Anterior cingulate cortex (tissue), 58 donors: ENCODE measurements at regions not wholly inside any gene's neighbourhood (a gene's known extent, or its start where the extent isn't known, plus 50 kb on each side); places are given as distances from the start of the nearest gene placed in this dataset.
"Not testable (repeated sequence)": the region's sequence is repeated elsewhere in the genome, so short reads cannot be mapped to it uniquely, and the experiment has no call there.

Source experiments
- DNase-seq, 58 donors: peaks; one replicate each; lab custom pipeline; 2025; lab: John Stamatoyannopoulos, UW

DNA sequence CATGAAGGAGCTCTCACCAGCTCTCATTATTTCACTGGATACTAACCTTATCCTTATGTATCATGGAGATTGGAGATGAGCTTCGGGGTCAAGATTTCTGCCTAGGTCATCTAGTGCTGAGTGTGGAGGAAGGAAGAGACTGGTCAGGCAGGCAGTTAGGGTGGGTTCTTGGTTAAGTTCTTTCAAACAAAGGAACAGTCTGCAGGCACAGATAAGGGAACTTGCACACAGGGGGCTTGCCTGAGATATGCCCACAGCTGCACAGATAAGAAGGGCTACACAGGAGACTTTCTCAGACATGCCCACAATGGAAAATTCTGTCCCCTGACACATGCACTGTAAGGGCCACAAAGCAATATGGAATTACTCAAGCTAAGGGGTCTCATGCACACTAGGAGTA is 904.1 kb downstream of the NLGN4X start:
- DNase-seq: no peak

DNA sequence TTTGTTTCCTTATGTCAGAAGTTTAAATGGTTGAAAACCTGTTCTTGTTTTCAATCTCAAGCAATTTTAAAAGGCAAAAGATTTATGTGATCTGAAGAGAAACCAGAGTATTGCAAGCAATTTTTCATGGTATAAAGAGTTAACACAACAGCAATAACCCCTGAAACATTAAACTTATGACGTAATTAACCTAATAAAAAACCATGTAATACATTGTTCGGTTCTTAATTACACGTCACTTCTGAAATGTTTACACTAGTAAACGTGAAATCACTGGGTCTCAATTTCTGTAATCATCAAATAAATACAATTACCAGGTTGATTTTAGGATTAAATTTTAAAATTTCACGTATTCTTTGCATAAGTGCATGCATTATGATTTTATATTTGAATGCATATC is 914.5 kb downstream of the NLGN4X start:
- no peak for DNase-seq

- no peak for DNase-seq
These were observed 921.3 kb downstream of the NLGN4X start for GRCh38 chrX:5307416-5307815.

DNA sequence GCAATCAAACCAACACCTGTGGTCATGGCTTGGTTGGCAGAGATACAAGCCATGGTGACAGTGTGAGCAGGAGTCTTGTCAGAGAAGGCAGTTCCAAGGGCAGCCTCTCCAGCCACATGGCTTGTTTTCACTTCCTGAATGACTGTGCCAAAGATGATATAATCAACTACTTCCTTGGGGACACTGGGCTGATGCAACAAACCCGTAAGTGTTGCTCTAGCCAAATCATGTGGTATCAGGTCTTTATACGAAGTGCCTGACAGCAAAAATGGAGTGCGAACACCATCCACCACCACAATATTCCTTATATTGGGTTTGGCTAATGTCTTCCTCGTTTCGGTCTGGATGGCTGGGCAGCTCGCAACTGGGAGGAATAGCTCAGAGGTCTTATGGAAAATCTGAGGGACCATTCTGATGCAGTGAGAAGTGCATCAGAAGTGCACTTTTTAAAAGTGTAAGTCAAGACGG is 922.0 kb downstream of the NLGN4X start:
- no peak for DNase-seq

DNA sequence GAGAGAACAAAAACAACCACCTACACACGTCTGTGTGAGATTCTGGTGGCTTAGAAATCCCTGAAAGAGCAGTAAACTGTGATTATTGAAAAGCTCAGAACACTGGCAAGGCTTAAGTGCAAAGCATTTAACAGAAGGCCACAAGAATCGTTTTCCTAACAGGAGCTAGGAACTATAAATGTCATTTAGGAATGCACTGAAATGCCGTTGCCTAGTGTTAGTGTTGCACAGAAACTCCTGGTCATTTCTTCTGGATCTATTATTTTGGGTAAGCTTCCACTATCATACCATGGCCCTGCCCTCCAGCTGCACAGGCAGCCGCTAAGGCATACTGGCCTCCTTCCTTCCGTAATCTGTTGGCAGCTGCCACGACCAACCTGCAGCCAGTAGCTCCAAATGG is 923.2 kb downstream of the NLGN4X start:
- DNase-seq: no peak

GRCh38 chrX:5295004-5295403 is 933.7 kb downstream of the NLGN4X start:
- DNase-seq: no peak

DNA sequence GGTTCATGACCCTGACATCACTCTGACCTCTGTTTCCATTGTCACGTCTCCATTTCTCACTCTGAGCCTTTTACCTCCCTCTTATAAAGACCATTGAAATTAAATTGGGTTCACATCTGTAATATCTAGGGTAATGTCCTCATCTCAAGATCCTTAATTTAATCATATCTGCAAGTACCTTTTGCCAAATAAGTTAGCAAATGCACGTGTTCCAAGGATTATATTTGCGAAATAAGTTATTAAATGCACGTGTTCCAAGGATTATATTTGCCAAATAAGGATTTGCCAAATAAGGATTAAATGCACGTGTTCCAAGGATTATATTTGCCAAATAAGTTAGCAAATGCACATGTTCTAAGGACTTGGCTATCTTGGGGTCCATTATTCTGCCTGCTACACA is 938.0 kb downstream of the NLGN4X start:
- DNase-seq: no peak

GRCh38 chrX:5289949-5290348 is 938.7 kb downstream of the NLGN4X start:
- DNase-seq: not testable (repeated sequence)

DNA sequence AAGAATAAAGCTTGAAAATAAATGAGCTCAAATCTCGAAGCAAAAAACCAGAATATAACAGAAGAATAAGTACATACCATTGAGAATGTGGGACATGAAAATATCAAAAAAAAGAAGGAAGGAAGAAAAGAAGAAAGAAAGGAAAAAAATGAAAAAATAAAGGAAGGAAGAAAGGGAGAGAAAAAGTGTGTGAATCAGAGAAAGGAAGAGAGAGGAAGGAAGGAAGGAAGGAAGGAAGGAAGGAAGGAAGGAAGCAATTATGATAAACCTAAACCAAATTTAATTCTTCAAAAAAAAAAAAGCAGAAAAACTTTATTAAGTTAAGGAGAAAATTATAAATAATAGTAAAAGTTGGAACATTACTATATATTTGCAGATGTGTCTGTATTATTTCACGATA is 949.8 kb downstream of the NLGN4X start:
- no peak for DNase-seq

DNA sequence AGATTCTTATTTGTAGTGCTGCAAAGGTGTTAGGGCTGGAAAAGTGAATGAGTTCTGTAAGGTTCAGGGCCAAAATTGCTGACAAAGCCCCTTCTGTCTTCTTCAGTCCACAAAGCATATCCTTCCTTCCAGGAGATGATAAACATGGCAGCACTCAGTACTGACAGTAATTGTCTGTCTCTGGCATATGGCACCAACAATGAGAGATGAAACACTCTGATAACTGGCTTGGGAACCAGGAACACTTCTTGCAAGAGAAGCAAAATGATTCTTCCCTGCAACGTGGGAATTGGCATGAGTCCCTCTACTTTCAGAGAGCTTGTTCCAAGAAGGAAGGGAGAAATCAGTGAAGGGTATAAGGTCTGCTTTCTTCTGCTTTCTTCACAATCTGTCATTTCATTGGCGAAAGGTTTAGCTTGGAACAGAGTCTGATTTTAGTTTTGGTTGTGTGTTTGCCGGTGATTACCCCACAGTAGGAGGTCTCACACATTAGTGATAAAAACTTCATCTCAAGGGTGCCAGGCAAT is 963.3 kb downstream of the NLGN4X start:
- DNase-seq: no peak

- no peak for DNase-seq
These were observed 978.6 kb downstream of the NLGN4X start for GRCh38 chrX:5250106-5250505.

GRCh38 chrX:5242091-5242790 is 986.4 kb downstream of the NLGN4X start:
- DNase-seq: no peak

GRCh38 chrX:5236749-5237148 is 991.9 kb downstream of the NLGN4X start:
- no peak for DNase-seq

DNA sequence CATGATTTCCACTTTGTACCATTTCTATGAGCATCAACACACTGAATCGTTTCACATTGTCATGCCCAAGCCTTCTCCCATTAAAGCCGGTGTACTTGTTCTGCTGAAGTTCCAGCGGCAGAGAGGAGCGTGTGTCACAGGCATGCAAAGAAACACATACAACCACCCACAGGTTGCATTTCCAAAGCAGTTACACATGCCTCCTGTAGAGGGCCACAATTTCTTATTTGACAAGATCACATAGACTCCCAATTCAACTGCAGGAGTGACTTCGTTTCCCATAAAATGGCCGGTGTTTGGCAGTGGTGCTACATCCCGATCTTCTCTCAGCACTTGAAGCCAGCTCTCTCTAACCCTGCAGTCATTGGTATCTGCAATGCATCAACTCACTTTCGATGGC is 992.6 kb downstream of the NLGN4X start:
- DNase-seq: peak in 1 of 58 donors; percentile 0

GRCh38 chrX:5233830-5234229 is 994.8 kb downstream of the NLGN4X start:
- DNase-seq: no peak

DNA sequence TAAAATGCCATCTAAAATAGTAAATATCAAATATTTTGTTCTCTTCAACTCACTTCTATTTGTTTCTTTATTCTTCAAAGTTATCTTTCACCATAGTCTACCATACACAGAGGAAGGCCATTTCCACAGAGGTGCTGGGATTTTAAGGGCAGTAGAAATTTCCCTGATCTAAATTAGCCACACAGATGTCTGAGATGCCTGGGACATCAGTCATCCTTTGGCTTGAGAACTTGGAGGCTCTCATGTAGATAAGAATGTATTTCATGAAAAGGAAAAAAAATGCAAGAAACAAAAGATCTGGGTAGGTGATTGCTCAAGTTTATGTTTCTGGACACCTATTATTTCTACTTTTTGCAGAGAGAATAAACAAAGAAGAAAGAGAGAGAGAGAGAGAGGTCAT is 1008.2 kb downstream of the NLGN4X start:
- DNase-seq: no peak

- no peak for DNase-seq
These were observed 1033.9 kb downstream of the NLGN4X start for GRCh38 chrX:5194806-5195205.

DNA sequence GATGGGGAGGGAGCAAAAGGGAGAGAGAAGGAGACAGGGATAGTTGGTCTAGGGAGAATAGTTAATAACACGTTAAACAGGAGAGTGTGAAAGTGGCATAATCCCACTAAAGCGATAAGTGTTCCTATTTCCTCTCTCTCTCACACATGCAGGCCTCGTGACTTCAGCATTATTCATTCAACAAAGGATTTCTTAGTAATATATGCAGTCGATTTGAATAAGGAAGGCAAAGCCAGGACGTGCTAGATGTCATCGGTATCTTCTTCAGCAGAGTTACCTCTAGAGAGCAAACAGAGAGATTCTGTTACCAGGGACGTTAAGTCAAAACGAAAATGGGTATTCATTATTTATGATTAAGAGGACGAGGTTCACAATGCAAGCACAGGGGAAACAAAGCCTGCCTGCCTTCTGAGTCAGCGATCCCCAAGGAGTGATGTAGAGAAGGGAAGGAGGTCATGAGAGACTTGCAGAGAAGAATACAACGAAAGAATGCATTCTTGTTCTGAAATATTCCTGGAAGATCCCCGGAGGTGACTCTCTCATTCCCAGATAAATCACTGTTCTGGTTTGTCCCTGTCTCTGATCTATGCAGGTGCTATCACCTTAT is 1048.4 kb downstream of the NLGN4X start:
- no peak for DNase-seq

DNA sequence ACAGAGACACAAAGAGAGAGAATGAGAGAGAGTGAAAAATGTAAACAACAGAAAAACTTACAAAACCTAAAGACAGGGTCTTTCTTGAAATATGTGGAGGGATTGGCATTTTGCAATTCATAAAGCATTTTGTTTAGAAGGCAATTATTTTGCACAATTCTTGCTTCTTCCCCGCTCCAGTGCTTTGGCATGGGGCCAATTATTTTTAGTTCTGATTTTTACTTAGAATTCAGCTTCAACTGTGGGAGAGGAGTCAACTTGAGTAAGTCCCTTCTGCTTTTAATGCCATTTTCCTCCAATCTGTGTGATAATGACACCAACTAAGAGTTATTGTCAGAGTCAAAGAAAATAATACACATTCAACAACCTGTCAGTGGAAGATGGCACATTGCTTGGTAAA is 1051.9 kb downstream of the NLGN4X start:
- DNase-seq: no peak

- no peak for DNase-seq
These were observed 1065.0 kb downstream of the NLGN4X start for GRCh38 chrX:5163663-5164062.

DNA sequence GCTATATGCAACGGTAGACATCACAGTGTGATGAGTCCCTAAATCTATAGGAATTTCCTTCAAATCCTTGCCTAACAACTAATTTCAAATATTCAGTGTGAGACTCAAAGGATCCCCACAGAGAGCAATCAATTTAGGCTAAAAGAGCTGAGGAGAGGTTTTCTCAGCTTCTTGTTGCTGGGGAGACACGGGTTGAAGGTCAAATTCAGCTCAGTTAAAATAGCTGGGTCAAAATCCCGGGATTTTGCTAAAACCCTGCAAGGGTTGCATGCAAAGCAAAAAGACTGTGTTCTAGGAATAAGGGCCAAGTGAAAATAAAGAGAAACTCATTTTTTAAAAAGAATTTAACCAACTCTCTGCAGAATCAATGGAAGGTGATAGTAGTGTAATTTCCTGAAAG is 1073.4 kb downstream of the NLGN4X start:
- no peak for DNase-seq

DNA sequence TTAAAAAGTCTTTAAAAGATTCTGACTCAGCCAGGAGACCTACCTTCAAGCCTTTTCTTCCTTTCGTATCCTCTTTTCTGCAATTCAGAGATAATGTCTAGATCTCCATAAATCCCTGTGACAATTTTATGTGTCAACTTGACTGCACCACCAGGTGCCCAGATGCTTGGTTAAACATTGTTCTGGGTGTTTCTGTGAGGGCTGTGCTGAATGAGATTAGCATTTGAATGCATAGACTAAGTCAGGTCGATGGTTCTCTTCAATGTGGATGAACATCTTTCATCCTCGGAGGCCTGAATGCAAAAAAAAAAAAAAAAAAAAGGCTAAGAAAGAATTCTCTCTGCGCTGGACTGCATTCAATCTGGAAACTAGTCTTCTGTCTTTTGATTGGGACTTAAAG is 1082.7 kb downstream of the NLGN4X start:
- no peak for DNase-seq
